ENCODE measurements at regions not wholly inside any gene's neighbourhood (a gene's known extent, or its start where the extent isn't known, plus 50 kb on each side); places are given as distances from the start of the nearest gene placed in this dataset.
A peak's percentile ranks its signal among the peaks of the same experiment; 100 is the strongest.

- TF ChIP-seq HES1 (IDR thresholded peaks at IDR 0.05; ENCODE audit: low read depth) (no peak), ZNF398 (CRISPR knock-in tag; IDR thresholded peaks at IDR 0.05) (no peak), ARID3A (IDR thresholded peaks at IDR 0.05; ENCODE audit: borderline replicate concordance, low read depth, low read length) (0 out of 2 replicates have a peak, but pooled peaks have one; percentile 43), BACH1 (tag; IDR thresholded peaks at IDR 0.05) (no peak), RAD21 (CRISPR knock-in tag; conservative IDR thresholded peaks at IDR 0.05 in 1 of 2, IDR thresholded peaks at IDR 0.05 in 1 of 2) (peak; percentile 79 to 82), ZNF354B (CRISPR knock-in tag; IDR thresholded peaks at IDR 0.05) (no peak), HDAC8 (tag; IDR thresholded peaks at IDR 0.05) (no peak), SMARCA4 (IDR thresholded peaks at IDR 0.05) (no peak), ETS1 (conservative IDR thresholded peaks at IDR 0.05; ENCODE audit: control insufficient read depth, low read depth, low read length) (no peak), POLR2G (IDR thresholded peaks at IDR 0.05; ENCODE audit: low read depth, low read length) (no peak), PML (IDR thresholded peaks at IDR 0.05; ENCODE audit: low read length) (no peak), FOS (IDR thresholded peaks at IDR 0.05; ENCODE audit: extremely low read depth, insufficient read length) (no peak), HDGF (IDR thresholded peaks at IDR 0.05) (no peak), ZNF444 (CRISPR knock-in tag; IDR thresholded peaks at IDR 0.05) (no peak), JUND (IDR thresholded peaks at IDR 0.05; ENCODE audit: borderline replicate concordance, low read depth, low read length) (no peak), JUND (tag; IDR thresholded peaks at IDR 0.05; ENCODE audit: borderline replicate concordance, low read depth, low read length) (no peak), ESRRA (IDR thresholded peaks at IDR 0.05; ENCODE audit: borderline replicate concordance, low read depth) (peak; percentile 34; the same call in 1 of the 2 replicates), KDM4B (IDR thresholded peaks at IDR 0.05; ENCODE audit: borderline replicate concordance in 2 of 2, low read depth in 1 of 2) (no peak), CGGBP1 (CRISPR knock-in tag; IDR thresholded peaks at IDR 0.05) (no peak), MCM7 (IDR thresholded peaks at IDR 0.05) (no peak)
Measured at GRCh38 chr1:200306944-200307754, 102.7 kb downstream of the ZNF281 start (continued).
